DOHH2 (cell line): ENCODE measurements at regions not wholly inside any gene's neighbourhood (a gene's known extent, or its start where the extent isn't known, plus 50 kb on each side); places are given as distances from the start of the nearest gene placed in this dataset.

ENCODE experiments used
- CTCF ChIP-seq: fragments of 200-600 bp; sonication (generic); IDR thresholded peaks from one replicate; pipeline ENCODE4 v1.5.1; 2014; ENCODE audit warnings: antibody characterized with exemption, mild to moderate bottlenecking, low read depth, low read length; ENCODE audit not compliant: poor library complexity, severe bottlenecking
- EZH2phosphoT487 ChIP-seq: fragments of 200-600 bp; sonication (generic); IDR thresholded peaks from 2 replicates; pipeline ENCODE4 v1.6.1; 2017; ENCODE audit warnings: borderline replicate concordance, mild to moderate bottlenecking, antibody characterized with exemption, low read length, moderate library complexity, mixed read lengths

GRCh38 chr10:24054421-24054820, 154.5 kb upstream of the KIAA1217 start:
- no peak for TF ChIP-seq EZH2phosphoT487
- TF ChIP-seq CTCF: no peak
